H9 (cell line): ENCODE measurements at regions not wholly inside any gene's neighbourhood (a gene's known extent, or its start where the extent isn't known, plus 50 kb on each side); places are given as distances from the start of the nearest gene placed in this dataset.

Experiments
- DNase-seq: peaks from one replicate; pipeline ENCODE4 v3.0.0-alpha.2; 2017
- H2AFZ ChIP-seq: one replicate; pipeline ENCODE4 v1.6.1; 2013; ENCODE audit warnings: mild to moderate bottlenecking, low read length, control low read depth, moderate library complexity
- H2AK5ac ChIP-seq: 2 replicates; pipeline ENCODE4 v1.6.1; 2013; ENCODE audit warnings: low read length, control low read depth, mixed read lengths; ENCODE audit not compliant: insufficient read length
- H2BK120ac ChIP-seq: one replicate; pipeline ENCODE4 v1.6.1; 2013; ENCODE audit warnings: low read depth, mild to moderate bottlenecking, low read length, control low read depth, inconsistent platforms; ENCODE audit not compliant: poor library complexity, severe bottlenecking
- H2BK12ac ChIP-seq: 2 replicates; pipeline ENCODE4 v1.6.1; 2013; ENCODE audit warnings: low read length, control low read depth, mixed read lengths, low read depth; ENCODE audit not compliant: insufficient read length
- H2BK15ac ChIP-seq: 2 replicates; pipeline ENCODE4 v1.6.1; 2013; ENCODE audit warnings: low read depth, low read length, control low read depth
- H2BK20ac ChIP-seq: one replicate; pipeline ENCODE4 v1.6.1; 2013; ENCODE audit warnings: low read depth, mild to moderate bottlenecking, low read length, control low read depth, inconsistent platforms; ENCODE audit not compliant: poor library complexity, severe bottlenecking
- H2BK5ac ChIP-seq: 2 replicates; pipeline ENCODE4 v1.6.1; 2013; ENCODE audit warnings: low read length, control low read depth, mixed read lengths; ENCODE audit not compliant: insufficient read length
- H3K14ac ChIP-seq: 2 replicates; pipeline ENCODE4 v1.6.1; 2013; ENCODE audit warnings: low read length, control low read depth; ENCODE audit not compliant: insufficient read depth
- H3K18ac ChIP-seq: 2 replicates; pipeline ENCODE4 v1.6.1; 2013; ENCODE audit warnings: low read depth, mild to moderate bottlenecking, mixed read lengths, low read length, control low read depth; ENCODE audit not compliant: insufficient read length
- H3K23ac ChIP-seq: 2 replicates; pipeline ENCODE4 v1.6.1; 2013; ENCODE audit warnings: low read length, control low read depth, mixed read lengths, low read depth; ENCODE audit not compliant: insufficient read length
- H3K23me2 ChIP-seq: 2 replicates; pipeline ENCODE4 v1.6.1; 2013; ENCODE audit warnings: low read depth, mild to moderate bottlenecking, mixed read lengths, low read length, control low read depth; ENCODE audit not compliant: insufficient read length, poor library complexity, severe bottlenecking
- H3K27ac ChIP-seq: 2 replicates; pipeline ENCODE4 v1.5.1; 2013; ENCODE audit warnings: low read length, control low read depth, mixed read lengths, low read depth; ENCODE audit not compliant: insufficient read length
- H3K27me3 ChIP-seq: 2 replicates; pipeline ENCODE4 v1.6.1; 2013; ENCODE audit warnings: low read length, control low read depth, inconsistent platforms; ENCODE audit not compliant: insufficient read depth
- H3K4ac ChIP-seq: 2 replicates; pipeline ENCODE4 v1.6.1; 2013; ENCODE audit warnings: low read depth, mild to moderate bottlenecking, control low read depth, inconsistent platforms, low read length, moderate library complexity
- H3K4me1 ChIP-seq: 2 replicates; pipeline ENCODE4 v1.6.1; 2013; ENCODE audit warnings: low read length, control low read depth, inconsistent platforms; ENCODE audit not compliant: insufficient read depth
- H3K4me2 ChIP-seq: 2 replicates; pipeline ENCODE4 v1.6.1; 2013; ENCODE audit warnings: low read length, control low read depth, mixed read lengths; ENCODE audit not compliant: insufficient read length, insufficient read depth
- H3K56ac ChIP-seq: 2 replicates; pipeline ENCODE4 v1.6.1; 2013; ENCODE audit warnings: low read depth, mild to moderate bottlenecking, mixed read lengths, low read length, control low read depth; ENCODE audit not compliant: insufficient read length
- H3K79me1 ChIP-seq: 2 replicates; pipeline ENCODE4 v1.6.1; 2013; ENCODE audit warnings: low read depth, mild to moderate bottlenecking, moderate library complexity, low read length, control low read depth, inconsistent platforms; ENCODE audit not compliant: insufficient read depth, poor library complexity, severe bottlenecking
- H3K79me2 ChIP-seq: 2 replicates; pipeline ENCODE4 v1.6.1; 2013; ENCODE audit warnings: low read length, control low read depth, inconsistent platforms; ENCODE audit not compliant: insufficient read depth
- H3K9ac ChIP-seq: 2 replicates; pipeline ENCODE4 v1.6.1; 2013; ENCODE audit warnings: low read length, control low read depth, mixed read lengths; ENCODE audit not compliant: insufficient read length; ENCODE audit errors: extremely low read depth
- H3K9me3 ChIP-seq: one replicate; pipeline ENCODE4 v1.6.1; 2013; ENCODE audit warnings: low read depth, low read length, inconsistent platforms; ENCODE audit not compliant: control insufficient read depth
- H3T11ph ChIP-seq: one replicate; pipeline ENCODE4 v1.6.1; 2013; ENCODE audit warnings: mild to moderate bottlenecking, low read length, control low read depth, inconsistent platforms
- H4K20me1 ChIP-seq: one replicate; pipeline ENCODE4 v1.6.1; 2013; ENCODE audit not compliant: control insufficient read depth, insufficient read length, insufficient read depth
- H4K5ac ChIP-seq: 2 replicates; pipeline ENCODE4 v1.6.1; 2013; ENCODE audit warnings: low read depth, mild to moderate bottlenecking, mixed read lengths, low read length, control low read depth; ENCODE audit not compliant: insufficient read length
- H4K8ac ChIP-seq: replicated peaks from 2 replicates; pipeline ENCODE4 v1.6.1; 2013; ENCODE audit warnings: low read length, control low read depth, mixed read lengths, low read depth; ENCODE audit not compliant: insufficient read length
- H4K91ac ChIP-seq: 2 replicates; pipeline ENCODE4 v1.6.1; 2013; ENCODE audit warnings: low read depth, mild to moderate bottlenecking, moderate library complexity, mixed read lengths, low read length, control low read depth; ENCODE audit not compliant: insufficient read length
- H3K27ac Mint-ChIP-seq, 3 experiments: 2 replicates in 2 of 3; 3 replicates in 1 of 3; pipeline ENCODE4 v1.8.0; 2020 to 2021; ENCODE audit warnings: mixed read lengths in 3 of 3, mild to moderate bottlenecking in 1 of 3, moderate library complexity in 1 of 3
- H3K27me3 Mint-ChIP-seq: 2 replicates; pipeline ENCODE4 v1.8.0; 2021; ENCODE audit warnings: low read depth, mild to moderate bottlenecking, moderate library complexity, mixed read lengths
- H3K36me3 Mint-ChIP-seq, 3 experiments: 2 replicates in 2 of 3; 3 replicates in 1 of 3; pipeline ENCODE4 v1.8.0; 2020 to 2021; ENCODE audit warnings: low read depth in 3 of 3, mixed read lengths in 3 of 3; ENCODE audit not compliant: insufficient read depth in 1 of 3
- H3K4me1 Mint-ChIP-seq, 2 experiments: 2 replicates each; pipeline ENCODE4 v1.8.0; 2020; ENCODE audit warnings: mixed read lengths in 2 of 2
- H3K4me3 Mint-ChIP-seq, 2 experiments: 2 replicates in 1 of 2; 3 replicates in 1 of 2; pipeline ENCODE4 v1.8.0; 2020 to 2021; ENCODE audit warnings: mild to moderate bottlenecking in 2 of 2, mixed read lengths in 2 of 2, moderate library complexity in 1 of 2
- H3K9me3 Mint-ChIP-seq, 2 experiments: 2 replicates in 1 of 2; 3 replicates in 1 of 2; pipeline ENCODE4 v1.8.0; 2020; ENCODE audit warnings: mild to moderate bottlenecking in 2 of 2, mixed read lengths in 2 of 2, moderate library complexity in 1 of 2
- WGBS: extraction: QIAGEN DNeasy Blood & Tissue Kit; methylation state at CpG from one replicate; pipeline ENCODE4 v1.1.7; 2013; ENCODE audit warnings: missing lambda C conversion rate, low lambda C conversion rate, mixed read lengths; ENCODE audit not compliant: insufficient read length; ENCODE audit errors: extremely low coverage; 5-methylcytosine and 5-hydroxymethylcytosine counted together
- TF ChIP-seq, protein P1 (sequence below): fragments of 200-600 bp; sonication (generic); conservative IDR thresholded peaks from 3 replicates; pipeline ENCODE4 v1.8.0; 2021; ENCODE audit warnings: antibody characterized with exemption, mild to moderate bottlenecking

DNA sequence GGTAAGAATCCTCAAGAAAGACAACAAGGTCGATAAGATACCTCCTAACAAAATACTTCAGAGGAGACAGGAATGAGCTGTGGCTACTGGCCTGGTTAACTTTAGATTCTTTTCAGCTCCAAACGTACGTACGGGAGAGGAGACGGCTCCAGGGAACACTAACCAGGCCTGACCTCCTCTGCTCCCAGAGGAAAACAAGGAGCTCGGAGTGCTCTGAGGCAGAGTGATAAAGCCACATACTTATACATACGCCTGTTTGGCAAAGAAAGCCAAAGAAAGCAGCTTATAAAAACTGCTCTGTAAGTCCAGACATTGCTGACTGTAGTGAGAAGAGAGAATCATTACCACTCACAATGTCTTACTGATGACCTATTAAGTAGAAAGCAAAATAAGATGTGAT, 263.9 kb downstream of the MZT1 start:
- Histone ChIP-seq H3K56ac (no peak overlapping the region), H2BK120ac (no peak overlapping the region), H2BK20ac (no peak overlapping the region), H3K4me2 (no peak overlapping the region), H3K4me1 (no peaks in the 10 kb centered on the region), H2BK5ac (no peak overlapping the region), H3K23ac (no peak overlapping the region), H3K14ac (no peak overlapping the region), H4K91ac (no peak overlapping the region), H3K27ac (no peak overlapping the region), H2BK15ac (no peak overlapping the region), H3K18ac (no peak overlapping the region), H3K9me3 (no peaks in the 10 kb centered on the region), H3K4ac (no peak overlapping the region), H4K8ac (no peak overlapping the region), H3K79me2 (no peaks in the 10 kb centered on the region), H2BK12ac (no peak overlapping the region), H3K9ac (no peak overlapping the region), H3T11ph (no peak overlapping the region), H2AFZ (no peak overlapping the region), H3K23me2 (no peaks in the 10 kb centered on the region), H3K27me3 (no peaks in the 10 kb centered on the region), H4K5ac (no peak overlapping the region), H4K20me1 (no peaks in the 10 kb centered on the region), H3K79me1 (no peaks in the 10 kb centered on the region), H2AK5ac (no peak overlapping the region)
- TF ChIP-seq, protein P1, sequence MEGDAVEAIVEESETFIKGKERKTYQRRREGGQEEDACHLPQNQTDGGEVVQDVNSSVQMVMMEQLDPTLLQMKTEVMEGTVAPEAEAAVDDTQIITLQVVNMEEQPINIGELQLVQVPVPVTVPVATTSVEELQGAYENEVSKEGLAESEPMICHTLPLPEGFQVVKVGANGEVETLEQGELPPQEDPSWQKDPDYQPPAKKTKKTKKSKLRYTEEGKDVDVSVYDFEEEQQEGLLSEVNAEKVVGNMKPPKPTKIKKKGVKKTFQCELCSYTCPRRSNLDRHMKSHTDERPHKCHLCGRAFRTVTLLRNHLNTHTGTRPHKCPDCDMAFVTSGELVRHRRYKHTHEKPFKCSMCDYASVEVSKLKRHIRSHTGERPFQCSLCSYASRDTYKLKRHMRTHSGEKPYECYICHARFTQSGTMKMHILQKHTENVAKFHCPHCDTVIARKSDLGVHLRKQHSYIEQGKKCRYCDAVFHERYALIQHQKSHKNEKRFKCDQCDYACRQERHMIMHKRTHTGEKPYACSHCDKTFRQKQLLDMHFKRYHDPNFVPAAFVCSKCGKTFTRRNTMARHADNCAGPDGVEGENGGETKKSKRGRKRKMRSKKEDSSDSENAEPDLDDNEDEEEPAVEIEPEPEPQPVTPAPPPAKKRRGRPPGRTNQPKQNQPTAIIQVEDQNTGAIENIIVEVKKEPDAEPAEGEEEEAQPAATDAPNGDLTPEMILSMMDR: no peak
- no peak for DNase-seq
- H3K36me3 Mint-ChIP-seq: no peaks in the 10 kb centered on the region
- peaks cover 3% of the 10 kb centered on the region in 2 experiments for H3K4me1 Mint-ChIP-seq
- H3K9me3 Mint-ChIP-seq: no peaks in the 10 kb centered on the region
- no CpG with 5 or more reads among the region's 7 CpGs for WGBS
- peaks cover 1% of the 10 kb centered on the region; the same call in 1 of the 2 replicates for H3K27me3 Mint-ChIP-seq
- no peak overlapping the region for H3K27ac Mint-ChIP-seq
- H3K4me3 Mint-ChIP-seq: no peak overlapping the region
